ENCODE measurements at regions not wholly inside any gene's neighbourhood (a gene's known extent, or its start where the extent isn't known, plus 50 kb on each side); places are given as distances from the start of the nearest gene placed in this dataset.

GRCh38 chr3:27779176-27779575 is 57.1 kb upstream of the EOMES start:
- H3K79me2 ChIP-seq (ENCODE audit: insufficient read depth, low read length), result no peaks in the 10 kb centered on the region
- no peak for TF ChIP-seq CTCF (IDR thresholded peaks at IDR 0.05; ENCODE audit: extremely low read depth, low read depth, low read length)
- no peaks in the 10 kb centered on the region for H3K9me3 ChIP-seq (ENCODE audit: low read depth, low read length)
- no peak overlapping the region for H3K4me3 ChIP-seq (ENCODE audit: insufficient read depth, low read length)
- no peak overlapping the region for H3K4me2 ChIP-seq (ENCODE audit: insufficient read depth, low read length)
- H4K20me1 ChIP-seq (ENCODE audit: insufficient read depth, low read length), result no peaks in the 10 kb centered on the region
- H3K27me3 ChIP-seq (ENCODE audit: insufficient read depth, low read length), result no peaks in the 10 kb centered on the region
- no peak overlapping the region for H2AFZ ChIP-seq (ENCODE audit: low read length)
- no peak for DNase-seq (ENCODE audit: insufficient read length, low spot score, missing footprints)
- H3K4me1 ChIP-seq (ENCODE audit: insufficient read depth, low read length), result no peaks in the 10 kb centered on the region
- no peaks in the 10 kb centered on the region for H3K36me3 ChIP-seq (ENCODE audit: insufficient read depth, low read length)
- H3K27ac ChIP-seq (ENCODE audit: low read depth, low read length), result no peak overlapping the region

- no peak overlapping the region for H3K4me2 ChIP-seq (ENCODE audit: insufficient read depth, low read length)
- no peaks in the 10 kb centered on the region for H3K27me3 ChIP-seq (ENCODE audit: insufficient read depth, low read length)
- TF ChIP-seq CTCF (IDR thresholded peaks at IDR 0.05; ENCODE audit: extremely low read depth, low read depth, low read length), result no peak
- H3K4me3 ChIP-seq (ENCODE audit: insufficient read depth, low read length), result no peak overlapping the region
- no peaks in the 10 kb centered on the region for H3K4me1 ChIP-seq (ENCODE audit: insufficient read depth, low read length)
- H2AFZ ChIP-seq (ENCODE audit: low read length), result no peak overlapping the region
- H3K27ac ChIP-seq (ENCODE audit: low read depth, low read length), result no peak overlapping the region
- no peaks in the 10 kb centered on the region for H3K79me2 ChIP-seq (ENCODE audit: insufficient read depth, low read length)
- no peaks in the 10 kb centered on the region for H3K9me3 ChIP-seq (ENCODE audit: low read depth, low read length)
- no peak for DNase-seq (ENCODE audit: insufficient read length, low spot score, missing footprints)
- H4K20me1 ChIP-seq (ENCODE audit: insufficient read depth, low read length), result no peaks in the 10 kb centered on the region
- H3K36me3 ChIP-seq (ENCODE audit: insufficient read depth, low read length), result no peaks in the 10 kb centered on the region
These were observed 67.3 kb upstream of the EOMES start for GRCh38 chr3:27789420-27789819.

GRCh38 chr3:27791956-27792355 is 69.8 kb upstream of the EOMES start:
- no peaks in the 10 kb centered on the region for H3K36me3 ChIP-seq (ENCODE audit: insufficient read depth, low read length)
- H3K27ac ChIP-seq (ENCODE audit: low read depth, low read length), result no peak overlapping the region
- no peaks in the 10 kb centered on the region for H3K4me1 ChIP-seq (ENCODE audit: insufficient read depth, low read length)
- no peaks in the 10 kb centered on the region for H3K27me3 ChIP-seq (ENCODE audit: insufficient read depth, low read length)
- no peak overlapping the region for H2AFZ ChIP-seq (ENCODE audit: low read length)
- TF ChIP-seq CTCF (IDR thresholded peaks at IDR 0.05; ENCODE audit: extremely low read depth, low read depth, low read length), result no peak
- no peak for DNase-seq (ENCODE audit: insufficient read length, low spot score, missing footprints)
- H3K4me2 ChIP-seq (ENCODE audit: insufficient read depth, low read length), result no peak overlapping the region
- H3K4me3 ChIP-seq (ENCODE audit: insufficient read depth, low read length), result no peak overlapping the region
- H4K20me1 ChIP-seq (ENCODE audit: insufficient read depth, low read length), result no peaks in the 10 kb centered on the region
- H3K9me3 ChIP-seq (ENCODE audit: low read depth, low read length), result no peaks in the 10 kb centered on the region
- H3K79me2 ChIP-seq (ENCODE audit: insufficient read depth, low read length), result no peaks in the 10 kb centered on the region

GRCh38 chr3:27792869-27793268 is 70.7 kb upstream of the EOMES start:
- no peaks in the 10 kb centered on the region for H3K27me3 ChIP-seq (ENCODE audit: insufficient read depth, low read length)
- no peak overlapping the region for H2AFZ ChIP-seq (ENCODE audit: low read length)
- no peaks in the 10 kb centered on the region for H3K4me1 ChIP-seq (ENCODE audit: insufficient read depth, low read length)
- no peak overlapping the region for H3K27ac ChIP-seq (ENCODE audit: low read depth, low read length)
- no peak overlapping the region for H3K4me3 ChIP-seq (ENCODE audit: insufficient read depth, low read length)
- TF ChIP-seq CTCF (IDR thresholded peaks at IDR 0.05; ENCODE audit: extremely low read depth, low read depth, low read length), result no peak
- no peaks in the 10 kb centered on the region for H3K9me3 ChIP-seq (ENCODE audit: low read depth, low read length)
- H3K79me2 ChIP-seq (ENCODE audit: insufficient read depth, low read length), result no peaks in the 10 kb centered on the region
- no peak overlapping the region for H3K4me2 ChIP-seq (ENCODE audit: insufficient read depth, low read length)
- DNase-seq (ENCODE audit: insufficient read length, low spot score, missing footprints), result no peak
- no peaks in the 10 kb centered on the region for H4K20me1 ChIP-seq (ENCODE audit: insufficient read depth, low read length)
- no peaks in the 10 kb centered on the region for H3K36me3 ChIP-seq (ENCODE audit: insufficient read depth, low read length)
